HEK293 (cell line): ENCODE measurements at regions not wholly inside any gene's neighbourhood (a gene's known extent, or its start where the extent isn't known, plus 50 kb on each side); places are given as distances from the start of the nearest gene placed in this dataset.

ENCODE experiments used
- KLF7 ChIP-seq: fragments of 450-650 bp; formaldehyde crosslinking; IDR thresholded peaks from 2 replicates; pipeline ENCODE4 v1.5.1; 2016; ENCODE audit warnings: missing biosample characterization, missing genetic modification characterization, borderline replicate concordance
- PBX3 ChIP-seq: sonication (generic); formaldehyde crosslinking; IDR thresholded peaks from 2 replicates; pipeline ENCODE4 v1.8.1; 2022; ENCODE audit warnings: mild to moderate bottlenecking, moderate library complexity, missing genetic modification reagents
- SETDB1 ChIP-seq: IDR thresholded peaks from one replicate; pipeline ENCODE4 v1.6.1; 2017; ENCODE audit warnings: mild to moderate bottlenecking, low read length, moderate library complexity, mixed read lengths; ENCODE audit not compliant: insufficient read length
- ZNF10 ChIP-seq: fragments of 450-650 bp; formaldehyde crosslinking; IDR thresholded peaks from 2 replicates; pipeline ENCODE4 v1.5.1; 2017; ENCODE audit warnings: missing biosample characterization, missing genetic modification characterization
- ZNF274 ChIP-seq, 2 experiments: fragments of 200-500 bp in 1 of 2; fragments of 450-650 bp in 1 of 2; sonication (Bioruptor generic) in 1 of 2; formaldehyde crosslinking in 1 of 2; IDR thresholded peaks; 2 replicates each; pipeline versions ENCODE4 v1.5.1 to v1.6.1; 2014 to 2016; ENCODE audit warnings: borderline replicate concordance in 1 of 2, inconsistent platforms in 1 of 2, low read length in 1 of 2, missing biosample characterization in 1 of 2, missing genetic modification characterization in 1 of 2
- ZNF529 ChIP-seq: fragments of 450-650 bp; formaldehyde crosslinking; IDR thresholded peaks from 2 replicates; pipeline ENCODE4 v1.5.1; 2017; ENCODE audit warnings: missing genetic modification characterization, missing biosample characterization; ENCODE audit not compliant: insufficient replicate concordance
- TF ChIP-seq, protein P1 (sequence below): fragments of 450-650 bp; formaldehyde crosslinking; IDR thresholded peaks from 2 replicates; pipeline ENCODE4 v1.5.1; 2016; ENCODE audit warnings: missing biosample characterization, missing genetic modification characterization

- TF ChIP-seq, protein P1, sequence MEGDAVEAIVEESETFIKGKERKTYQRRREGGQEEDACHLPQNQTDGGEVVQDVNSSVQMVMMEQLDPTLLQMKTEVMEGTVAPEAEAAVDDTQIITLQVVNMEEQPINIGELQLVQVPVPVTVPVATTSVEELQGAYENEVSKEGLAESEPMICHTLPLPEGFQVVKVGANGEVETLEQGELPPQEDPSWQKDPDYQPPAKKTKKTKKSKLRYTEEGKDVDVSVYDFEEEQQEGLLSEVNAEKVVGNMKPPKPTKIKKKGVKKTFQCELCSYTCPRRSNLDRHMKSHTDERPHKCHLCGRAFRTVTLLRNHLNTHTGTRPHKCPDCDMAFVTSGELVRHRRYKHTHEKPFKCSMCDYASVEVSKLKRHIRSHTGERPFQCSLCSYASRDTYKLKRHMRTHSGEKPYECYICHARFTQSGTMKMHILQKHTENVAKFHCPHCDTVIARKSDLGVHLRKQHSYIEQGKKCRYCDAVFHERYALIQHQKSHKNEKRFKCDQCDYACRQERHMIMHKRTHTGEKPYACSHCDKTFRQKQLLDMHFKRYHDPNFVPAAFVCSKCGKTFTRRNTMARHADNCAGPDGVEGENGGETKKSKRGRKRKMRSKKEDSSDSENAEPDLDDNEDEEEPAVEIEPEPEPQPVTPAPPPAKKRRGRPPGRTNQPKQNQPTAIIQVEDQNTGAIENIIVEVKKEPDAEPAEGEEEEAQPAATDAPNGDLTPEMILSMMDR = no peak
- no peak for TF ChIP-seq KLF7
- TF ChIP-seq ZNF529 = no peak
- no peak for TF ChIP-seq ZNF274 (IDR thresholded peaks at IDR 0.05; ENCODE audit: low read length)
- TF ChIP-seq ZNF274 (tag by site-specific recombination; IDR thresholded peaks at IDR 0.05; ENCODE audit: borderline replicate concordance) = no peak
- no peak for TF ChIP-seq SETDB1
- no peak for TF ChIP-seq PBX3 (CRISPR knock-in tag)
- TF ChIP-seq ZNF10 (tag by site-specific recombination) = no peak
These were observed 527.6 kb upstream of the MEX3C start for GRCh38 chr18:51724790-51725721.
